Smooth muscle cell (in vitro differentiated cells): ENCODE measurements at regions not wholly inside any gene's neighbourhood (a gene's known extent, or its start where the extent isn't known, plus 50 kb on each side); places are given as distances from the start of the nearest gene placed in this dataset.

Experiments used
- DNase-seq: peaks from one replicate; lab custom pipeline; 2025; ENCODE audit not compliant: unreplicated experiment; lab: John Stamatoyannopoulos, UW
- H2AFZ ChIP-seq: fragments of 200-600 bp; sonication (generic); 2 replicates; pipeline ENCODE4 v1.6.0; 2016; ENCODE audit warnings: antibody characterized with exemption, low read depth, mild to moderate bottlenecking
- H3F3A ChIP-seq: fragments of 200-600 bp; sonication (generic); 2 replicates; pipeline ENCODE4 v1.6.0; 2017; ENCODE audit warnings: antibody characterized with exemption, low read depth
- H3K27ac ChIP-seq: fragments of 200-600 bp; sonication (generic); 2 replicates; pipeline ENCODE4 v1.5.1; 2016; ENCODE audit warnings: low read depth, mild to moderate bottlenecking
- H3K27me3 ChIP-seq: fragments of 200-600 bp; sonication (generic); 2 replicates; pipeline ENCODE4 v1.6.1; 2016; ENCODE audit warnings: low read depth, mild to moderate bottlenecking
- H3K36me3 ChIP-seq: fragments of 200-600 bp; sonication (generic); 2 replicates; pipeline ENCODE4 v1.5.1; 2016; ENCODE audit warnings: low read depth
- H3K4me1 ChIP-seq: fragments of 200-600 bp; sonication (generic); 2 replicates; pipeline ENCODE4 v1.5.1; 2016; ENCODE audit warnings: low read depth
- H3K4me2 ChIP-seq: fragments of 200-600 bp; sonication (generic); 2 replicates; pipeline ENCODE4 v1.6.0; 2016; ENCODE audit warnings: mild to moderate bottlenecking
- H3K4me3 ChIP-seq: fragments of 200-600 bp; sonication (generic); 2 replicates; pipeline ENCODE4 v1.5.1; 2016; ENCODE audit warnings: mild to moderate bottlenecking
- H3K79me2 ChIP-seq: fragments of 200-600 bp; sonication (generic); 2 replicates; pipeline ENCODE4 v1.6.0; 2016; ENCODE audit warnings: low read depth, mild to moderate bottlenecking
- H3K9ac ChIP-seq: fragments of 200-600 bp; sonication (generic); 2 replicates; pipeline ENCODE4 v1.6.0; 2016; ENCODE audit warnings: low read depth
- H3K9me3 ChIP-seq: fragments of 200-600 bp; sonication (generic); replicated peaks from 2 replicates; pipeline ENCODE4 v1.5.1; 2016; ENCODE audit warnings: low read depth
- H4K20me1 ChIP-seq: fragments of 200-600 bp; sonication (generic); 2 replicates; pipeline ENCODE4 v1.6.0; 2016; ENCODE audit warnings: low read depth
- WGBS: methylation state at CpG from one replicate; pipeline ENCODE4 v1.1.7; 2016; ENCODE audit warnings: low lambda C conversion rate; 5-methylcytosine and 5-hydroxymethylcytosine counted together
- TF ChIP-seq, protein P1 (sequence below): fragments of 200-600 bp; sonication (generic); IDR thresholded peaks from 2 replicates; pipeline ENCODE4 v1.5.1; 2017; ENCODE audit warnings: borderline replicate concordance, mild to moderate bottlenecking, antibody characterized with exemption; ENCODE audit not compliant: insufficient read depth, poor library complexity, severe bottlenecking

DNA sequence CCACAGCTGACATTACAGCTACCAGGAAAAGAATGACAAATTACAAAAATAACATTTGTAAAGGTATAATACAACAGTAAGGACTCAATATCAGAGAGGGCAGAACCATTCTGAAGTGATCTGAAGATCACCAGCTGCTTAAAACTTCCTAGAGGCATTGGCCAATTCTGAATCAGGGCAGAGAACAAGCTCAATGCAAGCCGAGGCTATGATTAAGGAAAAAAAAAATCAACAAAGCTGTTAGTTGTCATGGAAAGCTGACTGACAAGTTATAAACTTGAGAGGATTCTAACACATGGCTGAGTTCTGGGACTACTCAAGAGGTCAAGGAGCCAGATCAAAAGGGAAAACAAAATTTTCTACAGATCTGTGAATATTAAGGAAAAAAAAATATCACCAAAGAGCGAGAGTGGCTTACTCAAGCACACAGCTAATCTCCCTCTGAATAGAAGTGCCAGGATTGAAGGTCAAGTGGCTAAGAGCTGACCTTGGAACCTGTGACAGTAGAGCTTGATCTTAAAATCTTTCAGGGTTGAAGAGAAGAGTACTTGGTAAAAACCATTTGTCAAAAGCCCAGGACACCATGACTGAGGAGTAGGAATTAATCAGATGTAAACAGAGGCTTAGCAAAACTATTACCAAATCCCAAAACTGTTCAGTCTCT is 383.4 kb downstream of the USP25 start:
- H3K4me3 ChIP-seq = no peak overlapping the region
- no peaks in the 10 kb centered on the region for H3K9me3 ChIP-seq
- no peak overlapping the region for H3K9ac ChIP-seq
- DNase-seq = no peak
- TF ChIP-seq, protein P1, sequence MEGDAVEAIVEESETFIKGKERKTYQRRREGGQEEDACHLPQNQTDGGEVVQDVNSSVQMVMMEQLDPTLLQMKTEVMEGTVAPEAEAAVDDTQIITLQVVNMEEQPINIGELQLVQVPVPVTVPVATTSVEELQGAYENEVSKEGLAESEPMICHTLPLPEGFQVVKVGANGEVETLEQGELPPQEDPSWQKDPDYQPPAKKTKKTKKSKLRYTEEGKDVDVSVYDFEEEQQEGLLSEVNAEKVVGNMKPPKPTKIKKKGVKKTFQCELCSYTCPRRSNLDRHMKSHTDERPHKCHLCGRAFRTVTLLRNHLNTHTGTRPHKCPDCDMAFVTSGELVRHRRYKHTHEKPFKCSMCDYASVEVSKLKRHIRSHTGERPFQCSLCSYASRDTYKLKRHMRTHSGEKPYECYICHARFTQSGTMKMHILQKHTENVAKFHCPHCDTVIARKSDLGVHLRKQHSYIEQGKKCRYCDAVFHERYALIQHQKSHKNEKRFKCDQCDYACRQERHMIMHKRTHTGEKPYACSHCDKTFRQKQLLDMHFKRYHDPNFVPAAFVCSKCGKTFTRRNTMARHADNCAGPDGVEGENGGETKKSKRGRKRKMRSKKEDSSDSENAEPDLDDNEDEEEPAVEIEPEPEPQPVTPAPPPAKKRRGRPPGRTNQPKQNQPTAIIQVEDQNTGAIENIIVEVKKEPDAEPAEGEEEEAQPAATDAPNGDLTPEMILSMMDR = no peak
- no peak overlapping the region for H3K27ac ChIP-seq
- H3K4me2 ChIP-seq = no peak overlapping the region
- H3K79me2 ChIP-seq = no peaks in the 10 kb centered on the region
- no peaks in the 10 kb centered on the region for H3F3A ChIP-seq
- no peak overlapping the region for H2AFZ ChIP-seq
- H3K27me3 ChIP-seq = no peaks in the 10 kb centered on the region
- H3K36me3 ChIP-seq = no peaks in the 10 kb centered on the region
- WGBS = 79% methylated on average over 2 of the region's 2 CpGs
- no peaks in the 10 kb centered on the region for H3K4me1 ChIP-seq
- no peaks in the 10 kb centered on the region for H4K20me1 ChIP-seq

DNA sequence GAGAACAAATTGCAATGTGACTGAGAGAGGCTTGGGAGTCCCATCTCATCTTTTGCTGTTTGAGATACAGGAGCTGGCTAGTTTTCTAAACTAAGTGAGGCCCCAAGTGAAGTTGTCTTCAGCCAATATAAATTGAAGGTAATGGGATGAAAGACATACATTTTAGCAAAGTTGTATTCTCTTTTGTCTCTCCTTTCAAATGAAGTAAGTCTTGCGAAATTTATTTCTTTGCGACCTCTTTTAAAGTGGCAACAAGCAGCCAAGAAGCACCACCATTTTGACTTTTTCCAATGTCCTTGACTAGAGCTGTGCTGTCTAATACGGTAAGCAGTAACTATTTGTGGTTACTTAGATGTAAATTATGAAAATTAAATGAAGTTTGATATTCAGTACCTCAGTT is 385.7 kb downstream of the USP25 start:
- WGBS = 96% methylated on average over 3 of the region's 3 CpGs

DNA sequence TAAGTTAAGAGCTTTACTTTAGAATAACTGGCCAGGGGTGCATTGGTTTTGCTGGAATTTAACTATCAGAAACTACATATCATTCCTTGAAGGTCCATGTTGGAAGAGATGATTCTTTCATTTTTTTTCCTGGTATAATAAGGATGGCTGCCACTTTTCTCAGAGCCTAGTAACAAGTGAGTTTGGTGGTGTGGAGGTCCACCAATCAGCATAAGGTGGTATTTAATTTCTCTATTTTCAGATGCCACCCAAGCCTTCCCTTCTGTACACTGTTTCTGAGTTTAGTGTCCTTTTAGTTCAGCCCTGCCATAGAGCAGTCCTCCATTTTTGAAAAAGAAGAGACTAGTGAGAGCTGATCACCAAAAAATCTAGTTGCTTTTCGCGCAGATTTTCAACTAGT is 386.3 kb downstream of the USP25 start:
- Histone ChIP-seq H3K4me3 (no peak overlapping the region), H3K4me2 (no peak overlapping the region), H3K36me3 (no peaks in the 10 kb centered on the region), H3K27ac (no peak overlapping the region), H2AFZ (no peak overlapping the region), H3K9me3 (no peaks in the 10 kb centered on the region), H4K20me1 (no peaks in the 10 kb centered on the region), H3F3A (no peaks in the 10 kb centered on the region), H3K4me1 (no peaks in the 10 kb centered on the region), H3K9ac (no peak overlapping the region), H3K79me2 (no peaks in the 10 kb centered on the region), H3K27me3 (no peaks in the 10 kb centered on the region)
- TF ChIP-seq, protein P1 = no peak
- 98% methylated on average over 2 of the region's 2 CpGs for WGBS
- no peak for DNase-seq

More for the DNA sequence above, 385.7 kb downstream of the USP25 start:
- no peak overlapping the region for H3K4me3 ChIP-seq
- H3K4me1 ChIP-seq = no peaks in the 10 kb centered on the region
- no peak overlapping the region for H2AFZ ChIP-seq
- H3K4me2 ChIP-seq = no peak overlapping the region
- H3K79me2 ChIP-seq = no peaks in the 10 kb centered on the region
- H3K9me3 ChIP-seq = no peaks in the 10 kb centered on the region
- H3K27me3 ChIP-seq = no peaks in the 10 kb centered on the region
- no peaks in the 10 kb centered on the region for H3K36me3 ChIP-seq
- DNase-seq = no peak
- no peaks in the 10 kb centered on the region for H3F3A ChIP-seq
- H3K9ac ChIP-seq = no peak overlapping the region
- H3K27ac ChIP-seq = no peak overlapping the region
- TF ChIP-seq, protein P1 = no peak
- H4K20me1 ChIP-seq = no peaks in the 10 kb centered on the region

DNA sequence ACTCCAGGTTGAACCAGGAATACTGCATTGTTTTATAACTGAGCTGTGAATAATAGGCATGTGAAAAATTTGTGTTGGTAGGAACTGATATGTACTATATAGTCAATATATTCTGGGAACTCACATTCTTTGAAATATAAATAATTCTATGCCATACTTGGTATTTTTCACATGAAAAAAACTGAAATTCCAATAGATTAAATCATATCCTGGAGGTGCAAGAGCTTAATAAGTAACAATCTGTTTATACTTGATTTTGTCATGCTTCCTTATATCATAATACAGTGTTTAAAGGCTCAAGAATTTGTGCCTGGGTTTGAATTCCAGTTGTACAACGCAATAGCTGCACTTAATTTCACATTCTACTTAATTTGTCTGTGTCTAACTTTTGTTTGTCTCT is 387.0 kb downstream of the USP25 start:
- Histone ChIP-seq H3K79me2 (no peaks in the 10 kb centered on the region), H3F3A (no peaks in the 10 kb centered on the region), H3K4me2 (no peak overlapping the region), H3K9me3 (no peaks in the 10 kb centered on the region), H4K20me1 (no peaks in the 10 kb centered on the region), H3K4me3 (no peak overlapping the region), H3K27me3 (no peaks in the 10 kb centered on the region), H2AFZ (no peak overlapping the region), H3K4me1 (no peaks in the 10 kb centered on the region), H3K9ac (no peak overlapping the region), H3K36me3 (no peaks in the 10 kb centered on the region), H3K27ac (no peak overlapping the region)
- TF ChIP-seq, protein P1 = no peak
- WGBS = 93% methylated on average over 1 of the region's 1 CpG
- no peak for DNase-seq
